Heart left ventricle (tissue), 16 donors: ENCODE measurements at regions not wholly inside any gene's neighbourhood (a gene's known extent, or its start where the extent isn't known, plus 50 kb on each side); places are given as distances from the start of the nearest gene placed in this dataset.
A peak's percentile ranks its signal among the peaks of the same experiment; 100 is the strongest.

Experiments
- ATAC-seq, 4 donors: fragments of 200-7000 bp; cut with Tn5 transposase; one replicate each; pipeline ENCODE4 v1.9.1; 2020 to 2022; ENCODE audit warnings: moderate library complexity in 4 of 4, mild to moderate bottlenecking in 3 of 4, moderate number of reproducible peaks in 1 of 4
- DNase-seq, 5 donors: peaks; one replicate each; pipeline ENCODE4 v3.0.0-alpha.2; 2020
- H3K27ac ChIP-seq, 12 donors: fragments of 200-600 bp; sonication (generic) in 4 of 12; one replicate each; pipeline versions ENCODE4 v1.5.0 to v1.8.0; 2016 to 2022; ENCODE audit warnings: mild to moderate bottlenecking in 2 of 12
- H3K27me3 ChIP-seq, 9 donors: fragments of 200-600 bp; sonication (generic) in 2 of 9; one replicate each; pipeline versions ENCODE4 v1.5.1 to v1.8.0; 2016 to 2022; ENCODE audit warnings: mild to moderate bottlenecking in 3 of 9
- H3K36me3 ChIP-seq, 9 donors: fragments of 200-600 bp; sonication (generic) in 2 of 9; one replicate each; pipeline versions ENCODE4 v1.5.0 to v1.8.0; 2018 to 2022; ENCODE audit warnings: mild to moderate bottlenecking in 2 of 9
- H3K4me1 ChIP-seq, 12 donors: fragments of 200-600 bp; sonication (generic) in 4 of 12; one replicate each; pipeline versions ENCODE4 v1.5.0 to v1.8.0; 2016 to 2022; ENCODE audit warnings: mild to moderate bottlenecking in 3 of 12
- H3K4me3 ChIP-seq, 12 donors: fragments of 200-600 bp; sonication (generic) in 4 of 12; one replicate each; pipeline versions ENCODE4 v1.5.0 to v1.8.0; 2017 to 2022; ENCODE audit warnings: mild to moderate bottlenecking in 9 of 12, moderate library complexity in 4 of 12
- H3K9me3 ChIP-seq, 12 donors: fragments of 200-600 bp; sonication (generic) in 4 of 12; one replicate each; pipeline versions ENCODE4 v1.5.0 to v1.8.0; 2016 to 2022; ENCODE audit warnings: mild to moderate bottlenecking in 1 of 12
- CTCF ChIP-seq, 12 donors: fragments of 200-600 bp; sonication (generic) in 4 of 12; IDR thresholded peaks; one replicate each; pipeline versions ENCODE4 v1.5.0 to v1.8.0; 2018 to 2022; ENCODE audit warnings: antibody characterized with exemption in 12 of 12, mild to moderate bottlenecking in 5 of 12
- POLR2A ChIP-seq, 2 donors: fragments of 450-650 bp; IDR thresholded peaks; one replicate each; pipeline ENCODE4 v1.6.1; 2017; ENCODE audit warnings: antibody characterized with exemption in 2 of 2, mild to moderate bottlenecking in 2 of 2, moderate library complexity in 2 of 2
- WGBS, 4 donors: extraction: QIAGEN DNeasy Blood & Tissue Kit in 2 of 4; methylation state at CpG; one replicate each; pipeline versions ENCODE4 v1.1.5 to v1.1.7; 2013 to 2018; 5-methylcytosine and 5-hydroxymethylcytosine counted together
- intact Hi-C, 10 donors: fragments of 100-400 bp; cut with DNase I; formaldehyde crosslinking; loops; one replicate each; pipeline versions ENCODE4 v1.11.1 to v1.14.2; 2022
- donor health status: ischemic (EF 13 %, LVEDD 7.1; RV severe dilation, severe dysfunction).
- donor health status: healthy with polysubstance abuse.
- donor health status: DM: no; HTN: yes; CAD: no.
- donor health status: DM: no; HTN: no; CAD: no.
- donor health status: ischemic (EF 25% LVEDD 6.9; RV normal size, moderate dysfunction).
- donor health status: ischemic (EF 25% LVEDD 5.7; RV mildly dilated, moderate dysfunction).
- donor health status: healthy.
- donor health status: DM: yes; HTN: yes; CAD: no.
- donor health status: ischemic (EF 35%, LVEDD 5.7; RV mildly dilated, moderate dysfunction).
- donor health status: nonischemic (EF 11% LVEDD 7.7; RV severe dilation, severe dysfunction).
- donor health status: DM: yes; HTN: yes; CAD: no.
- donor health status: PGD.
- donor health status: ischemic (EF 29% LVEDD 5.4; RV normal size, mild dysfunction).
- donor health status: nonischemic (EF 23%, LVEDD 6.1; RV moderate dilation, normal function).

- WGBS, 4 donors, result 89 to 97% (median 95%) methylated on average over 1 of the region's 1 CpG
- intact Hi-C loops, result no loop called here
- H3K4me3 ChIP-seq, result no peak overlapping the region
- H3K36me3 ChIP-seq, result no peaks in the 10 kb centered on the region
- no peaks in the 10 kb centered on the region for H3K27me3 ChIP-seq
- no peaks in the 10 kb centered on the region for H3K9me3 ChIP-seq
- no peaks in the 10 kb centered on the region for H3K4me1 ChIP-seq
- no peak for ATAC-seq
- DNase-seq, result no peak
- H3K27ac ChIP-seq, result no peak overlapping the region
- TF ChIP-seq CTCF (IDR thresholded peaks at IDR 0.05) (no peak), POLR2A (IDR thresholded peaks at IDR 0.05) (no peak)
These were observed 1041.4 kb upstream of the ADGRL2 start for GRCh38 chr1:80759354-80759753.

- H3K27me3 ChIP-seq, result no peaks in the 10 kb centered on the region
- ATAC-seq, result no peak
These were observed 1044.8 kb upstream of the ADGRL2 start for GRCh38 chr1:80755944-80756343.

GRCh38 chr1:80751204-80751603 lies 1049.5 kb upstream of the ADGRL2 start:
- no peaks in the 10 kb centered on the region for H3K27me3 ChIP-seq
- intact Hi-C loops, result no loop called here
- H3K36me3 ChIP-seq, result no peaks in the 10 kb centered on the region
- H3K9me3 ChIP-seq, result peaks cover 0 to 13% (median 0%) of the 10 kb centered on the region in 12 donors
- no peak for ATAC-seq
- no peaks in the 10 kb centered on the region for H3K4me1 ChIP-seq
- no peak for TF ChIP-seq CTCF (IDR thresholded peaks at IDR 0.05)
- no peak for TF ChIP-seq POLR2A (IDR thresholded peaks at IDR 0.05)
- no peak for DNase-seq
- no peak overlapping the region for H3K4me3 ChIP-seq
- H3K27ac ChIP-seq, result no peak overlapping the region
- 78 to 90% (median 87%) methylated on average over 2 of the region's 2 CpGs for WGBS, 4 donors

More at GRCh38 chr1:80755944-80756343, 1044.8 kb upstream of the ADGRL2 start:
- peaks cover 0 to 8% (median 0%) of the 10 kb centered on the region in 12 donors for H3K9me3 ChIP-seq
- no peak overlapping the region for H3K4me3 ChIP-seq
- no peak for DNase-seq
- TF ChIP-seq POLR2A (IDR thresholded peaks at IDR 0.05) (no peak), CTCF (IDR thresholded peaks at IDR 0.05) (no peak)
- no peak overlapping the region for H3K27ac ChIP-seq
- H3K4me1 ChIP-seq, result no peaks in the 10 kb centered on the region
- no peaks in the 10 kb centered on the region for H3K36me3 ChIP-seq
- WGBS, 4 donors, result 79 to 88% (median 83%) methylated on average over 2 of the region's 2 CpGs
- intact Hi-C loops, result no loop called here

DNA sequence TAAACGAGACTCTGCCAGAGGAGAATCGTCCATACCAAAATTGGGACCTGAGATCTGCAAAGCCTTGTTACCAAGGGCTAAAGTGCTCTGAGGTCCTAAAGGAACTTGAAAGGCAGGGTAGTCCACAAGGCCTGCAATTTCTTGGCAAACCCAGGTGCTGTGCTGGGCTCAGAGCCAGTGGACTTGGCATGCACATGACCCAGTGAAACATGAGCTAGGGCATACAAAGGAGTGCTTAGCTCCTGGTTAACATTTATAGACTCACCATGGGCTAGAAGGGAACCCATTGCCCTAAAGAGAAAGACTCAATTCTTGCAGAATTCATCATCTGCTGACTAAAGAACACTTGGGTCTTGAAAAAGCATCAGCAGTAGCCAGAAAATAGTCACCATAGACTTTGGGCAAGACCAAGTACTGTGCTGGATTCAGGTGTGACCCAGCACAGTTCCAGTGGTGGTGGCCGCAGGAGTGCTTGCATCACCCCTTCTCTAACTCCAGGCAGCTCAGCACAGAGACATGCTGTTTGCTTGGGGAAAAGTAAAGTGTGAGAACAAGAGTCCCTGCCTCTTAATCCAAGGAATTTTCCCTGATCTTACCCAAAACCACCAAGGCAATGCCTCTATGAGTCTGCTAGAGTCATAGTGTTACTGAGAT lies 1069.4 kb upstream of the ADGRL2 start:
- Histone ChIP-seq H3K9me3 (peaks cover 0 to 9% (median 0%) of the 10 kb centered on the region in 12 donors), H3K27me3 (no peaks in the 10 kb centered on the region), H3K4me1 (no peaks in the 10 kb centered on the region), H3K36me3 (no peaks in the 10 kb centered on the region), H3K4me3 (no peak overlapping the region), H3K27ac (no peak overlapping the region)
- intact Hi-C loops, result no loop called here
- peak in 1 of 5 donors; percentile 24 for DNase-seq
- 75 to 83% (median 80%) methylated on average over 3 of the region's 3 CpGs for WGBS, 4 donors
- TF ChIP-seq CTCF (IDR thresholded peaks at IDR 0.05) (no peak), POLR2A (IDR thresholded peaks at IDR 0.05) (no peak)
- peak in 2 of 4 donors; percentile 18 to 42 for ATAC-seq
